GM18507 (cell line): ENCODE measurements at regions not wholly inside any gene's neighbourhood (a gene's known extent, or its start where the extent isn't known, plus 50 kb on each side); places are given as distances from the start of the nearest gene placed in this dataset.
"Not testable (repeated sequence)": the region's sequence is repeated elsewhere in the genome, so short reads cannot be mapped to it uniquely, and the experiment has no call there.

Experiments
- DNase-seq: peaks from one replicate; pipeline ENCODE4 v3.0.0; 2011; ENCODE audit warnings: low read depth; ENCODE audit not compliant: insufficient read length; ENCODE audit errors: extremely low spot score
- FAIRE-seq: peaks from 2 replicates; lab custom pipeline; 2011; peaks lifted over from hg19 to GRCh38; lab: Jason Lieb, UNC

GRCh38 chr7:9620899-9621298 lies 1187.5 kb downstream of the NXPH1 start:
- not testable (repeated sequence) for FAIRE-seq, DNase-seq

- not testable (repeated sequence) for FAIRE-seq, DNase-seq
Measured at GRCh38 chr7:9621306-9621902, 1188.0 kb downstream of the NXPH1 start.

- DNase-seq: no peak
- FAIRE-seq: no peak
Measured at GRCh38 chr7:9621927-9622326, 1188.5 kb downstream of the NXPH1 start.

DNA sequence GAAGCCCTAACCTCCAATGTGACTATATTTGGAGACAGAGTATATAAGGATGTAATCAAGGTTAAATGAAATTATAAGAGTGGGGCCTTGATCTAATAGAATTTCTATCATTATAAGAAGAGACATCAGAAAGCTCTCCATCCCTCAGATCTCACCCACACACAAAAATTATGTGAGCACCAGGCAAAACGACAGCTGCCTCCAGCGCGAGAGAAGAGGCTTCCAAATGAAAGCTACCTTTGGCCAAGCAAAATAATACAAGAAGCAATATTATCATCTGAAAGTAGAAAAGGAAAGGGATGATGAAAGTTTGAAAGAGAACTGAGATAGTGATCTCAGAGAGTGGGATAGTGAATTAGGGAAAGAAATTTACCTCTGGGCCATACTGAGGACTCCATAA lies 1192.5 kb downstream of the NXPH1 start:
- DNase-seq (no peak), FAIRE-seq (no peak)

- FAIRE-seq (no peak), DNase-seq (no peak)
Measured at GRCh38 chr7:9645756-9646155, 1212.3 kb downstream of the NXPH1 start.

DNA sequence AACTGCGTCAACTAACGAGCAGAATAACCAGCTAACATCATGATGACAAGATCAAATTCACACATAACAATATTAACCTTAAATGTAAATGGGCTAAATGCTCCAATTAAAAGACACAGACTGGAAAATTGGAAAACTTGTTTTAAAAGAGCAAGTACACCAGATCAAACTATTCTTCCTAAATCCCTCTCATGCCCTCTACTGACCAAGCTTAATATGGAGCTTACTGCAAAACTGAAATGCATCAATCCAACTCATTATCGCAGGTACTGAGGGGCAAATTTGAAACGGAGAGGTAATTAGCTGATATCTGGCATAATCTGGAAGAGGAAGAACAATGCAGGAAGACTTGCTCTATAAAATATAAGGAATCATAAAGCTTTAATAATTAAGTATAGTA lies 1223.8 kb downstream of the NXPH1 start:
- no peak for DNase-seq
- FAIRE-seq: no peak

GRCh38 chr7:9671979-9672917 lies 1238.8 kb downstream of the NXPH1 start:
- DNase-seq: no peak
- no peak for FAIRE-seq

GRCh38 chr7:9680713-9681112 lies 1247.3 kb downstream of the NXPH1 start:
- no peak for FAIRE-seq

GRCh38 chr7:9681284-9681683 lies 1247.9 kb downstream of the NXPH1 start:
- DNase-seq: no peak
- FAIRE-seq: no peak

More at GRCh38 chr7:9680713-9681112, 1247.3 kb downstream of the NXPH1 start:
- DNase-seq: no peak

GRCh38 chr7:9691286-9691685 lies 1257.9 kb downstream of the NXPH1 start:
- FAIRE-seq: no peak
- DNase-seq: no peak

GRCh38 chr7:9698375-9698774 lies 1265.0 kb downstream of the NXPH1 start:
- DNase-seq: no peak
- no peak for FAIRE-seq

- FAIRE-seq (no peak), DNase-seq (no peak)
Measured at GRCh38 chr7:9709216-9709615, 1264.5 kb upstream of the PHF14 start.

DNA sequence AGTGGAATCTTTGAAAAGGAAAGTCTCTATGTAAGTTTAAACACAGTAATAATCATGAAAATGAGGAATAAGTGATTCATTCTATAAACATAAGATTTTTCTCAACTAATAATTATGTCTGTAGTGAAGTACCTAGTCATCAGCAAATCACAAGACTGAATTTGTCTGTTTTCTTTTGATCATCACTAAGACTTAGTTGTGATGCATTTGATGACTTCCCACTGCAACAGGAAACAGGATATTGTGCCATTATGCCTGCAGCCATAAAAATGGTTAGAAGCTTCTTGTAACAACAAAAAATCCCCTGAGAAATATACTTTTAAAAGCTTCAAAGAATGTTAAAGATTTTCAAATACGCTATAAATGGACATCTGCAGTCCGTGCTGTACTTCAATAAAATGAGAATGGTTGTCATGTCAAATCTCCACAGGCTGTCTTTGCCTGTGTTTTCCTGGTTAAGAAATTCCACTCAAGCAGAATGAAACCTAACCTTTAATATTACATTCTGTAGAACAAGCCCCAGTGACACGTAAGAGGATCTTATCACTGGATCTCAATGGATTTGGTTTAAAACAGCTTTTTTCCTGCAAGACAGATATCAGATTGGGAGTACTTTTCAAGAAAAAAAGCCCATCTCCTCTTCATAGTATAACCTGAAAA lies 1262.3 kb upstream of the PHF14 start:
- DNase-seq: no peak
- FAIRE-seq: no peak

DNA sequence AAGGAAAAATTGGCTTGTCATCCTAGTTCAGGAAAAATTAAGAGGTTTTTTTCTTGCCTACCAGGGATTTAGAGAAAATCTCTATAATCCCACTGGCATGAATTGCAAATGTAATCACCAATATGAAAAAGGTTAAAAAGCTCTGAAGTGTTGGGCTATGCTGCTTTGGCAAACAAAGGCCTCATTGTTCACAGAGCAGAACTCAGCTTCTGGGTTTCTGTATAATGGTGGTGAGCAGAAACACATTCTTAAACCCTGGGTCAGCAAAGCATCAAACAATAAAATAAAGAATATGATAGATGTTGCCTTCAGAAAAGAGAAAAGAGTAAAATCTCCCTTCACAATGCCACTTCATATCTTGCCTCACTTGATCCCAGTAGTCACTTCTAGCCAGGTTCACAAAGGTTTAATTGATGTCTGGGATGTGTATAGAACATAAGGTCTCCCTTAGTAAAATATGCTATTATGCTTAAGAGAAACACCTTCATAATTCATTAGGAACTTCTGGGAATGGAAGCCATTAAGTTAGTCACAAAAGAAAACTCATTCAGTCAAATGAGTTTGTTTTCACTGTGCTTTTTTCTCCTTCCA lies 1255.5 kb upstream of the PHF14 start:
- no peak for DNase-seq
- FAIRE-seq: no peak

GRCh38 chr7:9719303-9719702 lies 1254.4 kb upstream of the PHF14 start:
- DNase-seq (no peak), FAIRE-seq (no peak)

DNA sequence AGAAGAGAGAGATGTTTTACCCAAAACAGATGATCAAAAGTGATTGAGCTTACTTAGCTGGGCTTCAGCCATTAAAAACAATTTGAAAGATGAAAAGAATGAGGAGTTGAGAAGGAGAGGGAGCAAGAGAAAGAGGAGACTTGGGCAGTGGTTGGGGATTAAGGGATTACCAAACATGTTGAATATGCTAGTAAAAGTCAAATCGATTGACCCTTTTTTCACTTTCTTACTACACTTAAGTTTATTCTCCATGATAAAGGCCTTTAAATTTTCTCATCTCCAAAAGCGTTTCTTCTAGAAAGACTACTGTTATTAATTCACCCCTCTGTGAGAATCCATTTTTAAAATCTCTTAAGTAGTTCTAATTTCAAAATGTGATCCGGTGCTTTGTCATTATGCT lies 1254.0 kb upstream of the PHF14 start:
- DNase-seq (no peak), FAIRE-seq (no peak)

DNA sequence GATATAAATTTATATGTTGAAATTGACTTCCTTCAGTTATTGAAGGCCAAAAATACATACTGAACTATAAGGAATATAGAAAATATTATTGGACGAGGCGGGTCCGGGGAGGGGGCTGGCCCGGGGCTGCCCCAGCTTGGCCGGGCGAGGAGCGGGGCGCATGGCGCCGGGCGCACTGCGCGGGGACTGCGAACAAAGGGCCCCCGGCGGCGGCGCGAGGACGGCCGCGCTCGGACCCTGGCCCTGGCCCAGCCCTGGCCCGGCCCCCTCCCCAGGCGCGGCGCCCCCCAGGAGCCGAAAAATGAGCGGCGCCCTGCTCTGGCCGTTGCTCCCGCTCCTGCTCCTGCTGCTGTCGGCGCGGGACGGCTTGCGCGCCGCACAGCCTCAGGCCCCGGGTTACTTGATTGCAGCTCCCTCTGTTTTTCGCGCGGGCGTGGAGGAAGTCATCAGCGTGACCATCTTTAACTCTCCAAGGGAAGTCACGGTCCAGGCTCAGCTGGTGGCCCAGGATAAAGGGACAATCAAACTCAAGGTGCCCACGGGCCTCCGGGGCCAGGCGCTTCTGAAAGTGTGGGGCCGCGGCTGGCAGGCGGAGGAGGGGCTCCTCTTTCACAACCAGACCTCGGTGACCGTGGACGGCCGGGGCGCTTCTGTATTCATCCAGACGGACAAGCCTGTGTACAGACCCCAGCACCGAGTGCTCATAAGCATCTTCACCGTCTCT lies 1247.6 kb upstream of the PHF14 start:
- DNase-seq, FAIRE-seq: not testable (repeated sequence)

GRCh38 chr7:9726811-9727210 lies 1246.9 kb upstream of the PHF14 start:
- DNase-seq, FAIRE-seq: not testable (repeated sequence)

DNA sequence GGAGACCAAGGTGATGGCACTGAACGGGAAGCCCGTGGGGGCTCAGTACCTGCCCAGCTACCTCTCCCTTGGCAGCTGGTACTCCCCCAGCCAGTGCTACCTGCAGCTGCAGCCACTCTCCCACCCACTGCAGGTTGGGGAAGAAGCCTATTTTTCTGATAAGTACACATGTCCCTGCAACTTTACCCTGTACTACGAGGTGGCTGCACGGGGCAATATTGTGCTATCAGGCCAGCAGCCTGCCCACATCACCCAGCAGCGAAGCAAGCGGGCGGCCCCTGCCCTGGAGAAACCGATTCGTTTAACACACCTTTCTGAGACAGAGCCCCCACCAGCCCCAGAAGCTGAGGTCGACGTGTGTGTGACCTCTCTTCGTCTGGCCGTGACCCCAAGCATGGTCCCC lies 1246.2 kb upstream of the PHF14 start:
- not testable (repeated sequence) for FAIRE-seq, DNase-seq
